GM18511 (cell line): ENCODE measurements at regions not wholly inside any gene's neighbourhood (a gene's known extent, or its start where the extent isn't known, plus 50 kb on each side); places are given as distances from the start of the nearest gene placed in this dataset.

Source experiments
- ATAC-seq: cut with Tn5 transposase; IDR thresholded peaks from one replicate; pipeline ENCODE4 v1.9.1; 2021; ENCODE audit warnings: mild to moderate bottlenecking, moderate library complexity; ENCODE audit not compliant: unreplicated experiment

- no peak for ATAC-seq
These were observed 600.9 kb downstream of the CCDC171 start for GRCh38 chr9:16153741-16154140.

DNA sequence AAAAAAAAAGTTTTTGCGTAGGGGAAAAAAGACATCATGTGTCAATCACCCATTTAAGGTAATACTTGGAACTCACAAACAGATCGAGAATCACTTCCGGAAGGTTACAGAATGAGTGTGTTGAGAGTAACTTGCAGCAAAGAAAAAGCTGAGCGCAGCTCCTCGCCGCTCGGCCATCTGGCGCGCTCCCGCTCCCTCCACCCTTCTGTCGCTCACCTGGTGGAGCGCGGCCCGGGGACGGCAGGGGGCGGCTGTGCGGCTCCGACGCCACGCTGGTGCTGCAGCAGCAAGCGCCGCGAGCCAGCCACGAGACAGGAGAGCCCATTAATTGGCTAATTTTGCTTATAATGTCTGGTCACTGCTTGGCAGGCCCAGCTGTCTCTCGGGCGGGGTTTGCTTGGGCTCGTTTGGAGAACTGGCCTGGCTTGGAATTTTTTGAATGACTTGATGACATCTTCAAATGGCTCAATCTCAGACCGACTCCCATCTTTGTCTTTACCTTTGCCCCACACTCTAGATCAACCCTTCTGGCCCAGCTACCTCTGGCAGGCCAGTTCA, 601.8 kb downstream of the CCDC171 start:
- peak; percentile 72 for ATAC-seq

- no peak for ATAC-seq
These were observed 603.0 kb downstream of the CCDC171 start for GRCh38 chr9:16155878-16156277.

- ATAC-seq = no peak
These were observed 604.4 kb downstream of the CCDC171 start for GRCh38 chr9:16157216-16157615.

- ATAC-seq = no peak
These were observed 604.8 kb downstream of the CCDC171 start for GRCh38 chr9:16157651-16158050.

GRCh38 chr9:16158093-16158492, 605.2 kb downstream of the CCDC171 start:
- no peak for ATAC-seq

DNA sequence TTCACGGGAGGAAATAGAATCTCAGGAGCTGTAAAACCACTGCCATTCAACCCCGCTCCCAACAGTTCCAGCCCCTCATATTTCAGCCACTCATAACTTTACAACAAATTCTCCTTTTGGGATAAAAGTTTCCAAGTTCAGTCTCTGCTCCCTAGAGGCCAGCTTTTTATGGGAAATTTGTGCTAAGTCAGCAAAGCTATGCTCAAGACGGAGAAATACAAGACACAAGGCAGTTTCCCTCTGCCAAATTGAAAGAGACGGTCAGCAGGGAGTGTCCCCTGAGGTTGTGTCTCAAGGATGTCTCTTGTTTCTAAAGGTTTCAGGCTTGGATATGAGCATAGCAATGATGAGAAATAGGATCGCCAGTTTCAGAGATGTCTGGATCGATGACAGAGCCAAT, 608.6 kb downstream of the CCDC171 start:
- no peak for ATAC-seq

GRCh38 chr9:16170119-16170518, 617.3 kb downstream of the CCDC171 start:
- no peak for ATAC-seq

- no peak for ATAC-seq
These were observed 619.1 kb downstream of the CCDC171 start for GRCh38 chr9:16171911-16172310.

- no peak for ATAC-seq
These were observed 620.0 kb downstream of the CCDC171 start for GRCh38 chr9:16172796-16173195.

DNA sequence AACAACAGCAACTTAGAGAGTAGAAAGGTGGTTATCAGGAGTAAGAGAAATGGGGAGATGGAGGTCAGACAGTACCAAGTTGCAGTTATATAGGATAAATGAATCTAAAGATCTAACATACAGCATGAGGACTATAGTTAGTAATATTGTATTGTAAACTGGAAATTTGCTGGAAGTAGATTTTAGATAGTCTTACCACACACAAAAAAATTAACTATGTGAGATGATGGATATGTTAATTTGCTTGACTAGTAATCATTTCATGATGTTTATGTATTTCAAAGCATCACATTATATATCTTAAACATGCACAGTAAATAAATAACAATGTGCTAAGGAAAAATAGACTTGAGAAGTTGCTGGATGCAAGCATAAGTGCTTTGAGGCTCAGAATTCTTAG, 622.1 kb downstream of the CCDC171 start:
- no peak for ATAC-seq

GRCh38 chr9:16175461-16175860, 622.6 kb downstream of the CCDC171 start:
- ATAC-seq = no peak

DNA sequence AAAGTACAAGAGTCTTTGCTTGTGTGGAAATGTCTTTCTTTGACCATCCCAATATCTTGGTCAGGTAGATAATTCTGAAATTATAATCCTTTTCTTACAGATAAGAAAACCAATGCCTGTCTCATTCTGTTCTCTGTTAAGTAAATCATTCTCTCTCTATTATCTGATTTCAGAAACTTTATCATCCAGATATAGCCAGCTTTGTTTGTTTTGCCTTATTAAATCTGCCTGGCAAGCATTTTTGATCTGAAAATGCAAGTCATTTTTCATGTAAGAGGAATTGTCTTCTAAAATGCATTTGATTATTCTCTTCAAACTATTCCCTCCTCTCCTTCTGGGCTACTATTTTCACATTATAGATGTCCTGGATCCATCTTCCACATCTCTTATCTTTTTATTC, 625.5 kb downstream of the CCDC171 start:
- ATAC-seq = no peak

DNA sequence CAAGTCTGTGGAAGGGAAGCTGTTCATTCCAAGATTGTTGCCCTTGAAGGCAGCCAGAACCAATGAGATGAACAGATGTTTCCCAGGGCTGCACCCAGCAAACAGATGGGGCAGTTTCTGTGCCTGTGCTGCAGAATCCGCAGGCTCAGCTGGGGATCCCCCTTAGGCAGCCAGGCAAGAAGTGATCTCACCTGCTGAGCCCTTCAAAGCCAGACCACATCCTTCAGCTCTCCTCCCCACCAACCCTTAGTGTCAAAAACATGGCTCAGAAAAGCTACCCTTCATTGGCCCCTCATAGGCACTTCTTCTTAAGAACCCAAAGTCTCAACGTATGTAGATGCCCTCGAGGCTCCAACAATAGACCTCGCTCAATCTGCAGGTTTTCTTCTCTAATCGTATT, 626.7 kb downstream of the CCDC171 start:
- ATAC-seq = peak; percentile 51

- no peak for ATAC-seq
These were observed 627.2 kb downstream of the CCDC171 start for GRCh38 chr9:16180091-16180490.

GRCh38 chr9:16180546-16180945, 627.7 kb downstream of the CCDC171 start:
- ATAC-seq = no peak

DNA sequence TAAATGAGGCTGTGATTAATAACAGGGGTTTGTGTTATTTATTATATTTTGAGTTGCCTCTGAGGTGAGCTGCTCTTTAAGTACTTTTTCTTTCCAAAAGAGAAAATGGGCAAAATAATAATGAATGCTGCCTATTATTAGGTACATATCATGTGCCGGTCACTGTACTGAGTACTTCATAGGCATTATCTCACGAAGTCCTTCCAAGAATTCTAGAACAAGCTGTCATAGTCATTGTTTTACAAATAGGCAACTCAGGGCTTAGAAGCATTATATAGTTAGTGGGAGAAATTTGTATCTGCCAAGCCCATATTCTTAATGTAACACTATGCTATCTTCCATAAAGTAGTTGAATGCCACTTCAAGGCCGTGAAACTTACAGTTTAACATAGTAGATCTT, 628.7 kb downstream of the CCDC171 start:
- no peak for ATAC-seq

DNA sequence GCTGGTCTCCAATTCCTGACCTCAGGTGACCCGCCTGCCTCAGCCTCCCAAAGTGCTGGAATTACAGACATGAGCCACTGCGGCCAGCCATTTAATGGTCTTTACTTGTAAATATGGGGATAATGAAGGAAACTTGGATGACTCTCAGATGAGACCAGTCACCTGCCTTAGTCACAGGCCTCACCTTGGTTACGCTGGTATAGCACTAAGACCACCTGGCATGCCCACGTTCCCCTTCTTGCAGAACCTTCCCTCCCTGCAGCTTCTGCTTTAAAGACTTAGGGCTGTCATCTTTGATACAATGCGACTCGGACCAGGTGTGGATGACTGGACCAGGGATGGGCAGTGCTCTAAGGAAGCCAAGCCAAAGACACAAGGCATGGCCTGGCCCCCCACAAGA, 629.9 kb downstream of the CCDC171 start:
- ATAC-seq = no peak

GRCh38 chr9:16184964-16185646, 632.3 kb downstream of the CCDC171 start:
- no peak for ATAC-seq

- no peak for ATAC-seq
These were observed 638.3 kb downstream of the CCDC171 start for GRCh38 chr9:16191191-16191590.

DNA sequence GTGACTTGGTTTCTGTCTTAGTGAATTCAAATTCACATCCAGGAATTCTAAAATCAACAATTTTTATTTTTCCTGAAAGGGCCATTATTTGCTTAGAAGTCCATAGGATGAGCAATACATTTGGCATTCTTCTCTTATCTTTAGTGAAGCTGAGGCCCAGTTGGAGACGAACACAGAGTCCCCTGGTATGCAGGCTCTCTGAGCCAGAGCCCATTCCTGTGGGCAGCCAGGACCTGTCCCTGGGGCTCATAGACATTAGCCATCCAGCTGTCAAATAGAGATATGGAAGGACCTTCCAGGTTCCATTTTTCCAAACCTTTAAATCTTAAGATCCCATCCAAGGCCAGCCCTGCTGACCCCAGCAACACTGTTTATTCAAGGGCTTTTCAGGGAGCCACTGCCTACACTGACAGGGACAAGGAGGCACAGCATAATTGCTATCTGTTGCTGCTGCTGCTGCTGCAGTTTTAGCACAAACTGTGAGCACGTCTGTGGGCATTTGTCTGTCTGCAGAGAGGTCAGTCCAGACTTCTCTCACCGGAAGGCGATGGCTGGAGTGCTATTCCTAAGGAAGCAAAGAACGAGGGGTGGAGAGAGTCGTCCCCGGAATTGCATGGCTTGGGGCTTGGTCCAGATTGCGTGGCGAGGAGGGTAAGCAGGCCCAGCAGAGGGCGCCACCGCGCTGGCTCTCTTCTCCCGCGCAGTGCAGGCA, 639.0 kb downstream of the CCDC171 start:
- peak; percentile 80 for ATAC-seq

DNA sequence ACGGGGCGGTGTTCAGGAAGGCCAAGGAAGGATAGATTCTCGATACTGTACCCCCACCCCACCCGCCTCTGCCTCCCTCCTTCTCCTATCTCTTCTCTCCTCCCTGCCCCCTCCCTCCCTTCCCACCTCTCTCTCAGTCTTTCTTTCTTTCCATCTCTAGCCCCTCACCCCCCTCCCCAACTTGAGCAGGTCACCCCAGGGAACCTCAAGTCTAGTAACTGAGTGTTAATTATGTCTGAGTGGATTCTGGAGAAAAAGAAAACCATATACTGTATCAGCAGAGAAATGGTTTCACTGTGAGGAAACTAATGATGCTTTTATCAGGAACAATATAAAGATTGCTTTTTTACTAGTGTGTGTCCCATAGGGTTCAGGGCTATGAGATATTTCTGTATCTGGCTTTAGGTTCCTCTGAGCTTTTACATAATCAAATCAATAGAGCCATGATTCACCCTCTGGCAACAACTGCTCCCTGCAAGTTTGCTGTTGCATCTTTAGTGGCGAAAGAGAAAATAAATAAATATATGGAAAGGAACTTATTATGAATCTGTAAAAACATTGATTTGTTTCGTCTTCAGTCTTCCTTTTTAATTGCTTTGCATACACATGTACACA, 639.7 kb downstream of the CCDC171 start:
- ATAC-seq = no peak
